ENCODE measurements at regions not wholly inside any gene's neighbourhood (a gene's known extent, or its start where the extent isn't known, plus 50 kb on each side); places are given as distances from the start of the nearest gene placed in this dataset.

DNA sequence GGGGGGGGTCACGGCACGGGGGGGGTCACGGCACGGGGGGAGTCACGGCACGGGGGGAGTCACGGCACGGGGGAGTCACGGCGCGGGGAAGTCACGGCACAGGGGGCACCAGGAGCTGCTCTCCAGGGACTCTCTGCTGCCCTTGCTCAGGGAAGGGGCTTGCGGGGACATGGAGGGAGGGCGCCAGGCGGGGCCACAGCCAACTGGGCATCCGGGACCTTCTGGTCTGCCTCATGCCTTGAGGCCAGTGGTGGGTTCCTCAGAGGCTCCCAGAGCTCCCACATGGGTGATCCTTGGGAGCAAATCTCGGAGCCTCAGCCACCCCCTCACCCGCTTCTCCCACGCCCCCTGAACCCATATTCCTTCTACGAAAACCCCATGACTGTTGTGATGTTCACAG is 55.8 kb upstream of the TMEM18 start:
- no peak for DNase-seq
- Histone ChIP-seq H2BK12ac (ENCODE audit: low read length) (no peak overlapping the region), H3K36me3 (ENCODE audit: control insufficient read depth in 1 of 2, insufficient read depth in 2 of 2, low read length in 2 of 2) (no peaks in the 10 kb centered on the region), H3K14ac (ENCODE audit: low read length) (no peak overlapping the region), H3K4me3 (ENCODE audit: low read depth, low read length) (no peak overlapping the region), H3K9ac (ENCODE audit: low read length) (no peak overlapping the region), H4K8ac (ENCODE audit: low read depth, low read length) (no peak overlapping the region), H3K4me1 (ENCODE audit: control insufficient read depth in 1 of 2, insufficient read depth in 2 of 2, low read length in 2 of 2) (no peaks in the 10 kb centered on the region), H4K91ac (ENCODE audit: low read depth, low read length) (no peak overlapping the region), H3K18ac (ENCODE audit: low read length) (no peak overlapping the region), H3K27ac (ENCODE audit: low read depth, low read length) (no peak overlapping the region), H3K23ac (ENCODE audit: low read length) (no peak overlapping the region), H2AFZ (ENCODE audit: insufficient read depth, low read length, poor library complexity) (no peak overlapping the region), H2BK120ac (ENCODE audit: insufficient read depth, low read length, poor library complexity) (no peak overlapping the region), H2AK5ac (ENCODE audit: low read length) (no peak overlapping the region), H3K79me2 (ENCODE audit: control insufficient read depth, insufficient read depth, low read length, poor library complexity) (no peaks in the 10 kb centered on the region), H4K12ac (ENCODE audit: low read depth, low read length) (no peak overlapping the region), H3K4ac (ENCODE audit: low read depth, low read length) (no peak overlapping the region), H3K4me2 (ENCODE audit: low read length) (no peak overlapping the region), H3K79me1 (ENCODE audit: low read length) (no peaks in the 10 kb centered on the region), H3K9me3 (ENCODE audit: insufficient read depth, low read depth, low read length) (no peaks in the 10 kb centered on the region), H3K27me3 (ENCODE audit: insufficient read depth, low read length) (no peaks in the 10 kb centered on the region), H2BK5ac (ENCODE audit: low read depth, low read length, poor library complexity) (no peak overlapping the region)
- WGBS (ENCODE audit: extremely low coverage, insufficient coverage, insufficient read length), result no CpG with 5 or more reads among the region's 20 CpGs

DNA sequence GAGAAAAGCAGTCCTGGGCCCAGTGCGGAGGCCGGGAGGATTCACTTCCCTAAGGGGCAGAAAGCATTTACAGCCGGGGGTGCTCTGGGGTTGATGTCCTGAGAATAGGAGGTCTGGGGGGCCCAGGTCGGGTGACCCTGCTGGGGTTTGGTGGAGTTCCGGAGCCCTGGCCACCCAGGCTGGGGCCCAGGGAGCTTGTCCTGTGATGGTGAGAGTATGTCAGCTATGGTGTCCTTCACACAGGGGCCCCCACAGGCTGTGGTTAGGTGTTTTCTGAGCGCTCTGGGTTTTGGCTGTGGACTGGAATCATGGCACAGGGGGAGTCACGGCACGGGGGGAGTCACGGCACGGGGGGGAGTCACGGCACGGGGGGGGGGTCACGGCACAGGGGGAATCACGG is 54.5 kb upstream of the TMEM18 start:
- no peak overlapping the region for H2BK5ac ChIP-seq (ENCODE audit: low read depth, low read length, poor library complexity)
- no peak overlapping the region for H3K9ac ChIP-seq (ENCODE audit: low read length)
- no peak overlapping the region for H3K27ac ChIP-seq (ENCODE audit: low read depth, low read length)
- H4K8ac ChIP-seq (ENCODE audit: low read depth, low read length), result no peak overlapping the region
- no peak for DNase-seq
- no peak overlapping the region for H2BK12ac ChIP-seq (ENCODE audit: low read length)
- WGBS (ENCODE audit: extremely low coverage, insufficient coverage, insufficient read length), result no CpG with 5 or more reads among the region's 14 CpGs
- H3K4me3 ChIP-seq (ENCODE audit: low read depth, low read length), result no peak overlapping the region
- H3K18ac ChIP-seq (ENCODE audit: low read length), result no peak overlapping the region
- no peak overlapping the region for H3K14ac ChIP-seq (ENCODE audit: low read length)
- no peak overlapping the region for H2BK120ac ChIP-seq (ENCODE audit: insufficient read depth, low read length, poor library complexity)
- no peaks in the 10 kb centered on the region for H3K79me2 ChIP-seq (ENCODE audit: control insufficient read depth, insufficient read depth, low read length, poor library complexity)
- H4K12ac ChIP-seq (ENCODE audit: low read depth, low read length), result no peak overlapping the region
- no peak overlapping the region for H2AK5ac ChIP-seq (ENCODE audit: low read length)
- no peaks in the 10 kb centered on the region for H3K4me1 ChIP-seq (ENCODE audit: control insufficient read depth in 1 of 2, insufficient read depth in 2 of 2, low read length in 2 of 2)
- H3K4me2 ChIP-seq (ENCODE audit: low read length), result no peak overlapping the region
- no peaks in the 10 kb centered on the region for H3K9me3 ChIP-seq (ENCODE audit: insufficient read depth, low read depth, low read length)
- H3K4ac ChIP-seq (ENCODE audit: low read depth, low read length), result no peak overlapping the region
- no peaks in the 10 kb centered on the region for H3K27me3 ChIP-seq (ENCODE audit: insufficient read depth, low read length)
- no peaks in the 10 kb centered on the region for H3K79me1 ChIP-seq (ENCODE audit: low read length)
- H3K23ac ChIP-seq (ENCODE audit: low read length), result no peak overlapping the region
- no peaks in the 10 kb centered on the region for H3K36me3 ChIP-seq (ENCODE audit: control insufficient read depth in 1 of 2, insufficient read depth in 2 of 2, low read length in 2 of 2)
- no peak overlapping the region for H2AFZ ChIP-seq (ENCODE audit: insufficient read depth, low read length, poor library complexity)
- H4K91ac ChIP-seq (ENCODE audit: low read depth, low read length), result no peak overlapping the region

DNA sequence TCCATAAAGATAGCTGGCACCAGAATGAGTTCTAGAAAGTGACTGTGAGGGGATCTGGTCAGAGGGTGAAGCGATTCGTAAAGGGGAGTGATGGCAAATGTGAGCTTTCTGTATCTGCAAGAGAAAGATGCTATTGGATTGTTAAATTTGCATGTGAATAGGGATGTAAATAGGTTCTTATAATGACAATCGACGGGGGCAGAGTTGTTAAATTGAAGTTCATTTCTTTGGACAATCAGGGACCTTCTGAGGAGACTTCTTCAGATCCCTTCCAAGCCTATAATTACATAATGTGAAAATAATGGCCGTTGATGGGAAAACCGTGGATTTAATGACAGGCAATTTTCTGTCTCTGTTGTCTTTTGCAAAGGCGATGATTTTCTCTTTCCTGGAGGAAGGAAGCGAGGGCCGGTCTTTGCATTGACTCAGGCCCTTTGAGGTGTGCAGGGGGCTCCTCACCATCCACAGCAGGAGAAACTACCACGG is 52.2 kb upstream of the TMEM18 start:
- Histone ChIP-seq H2BK12ac (ENCODE audit: low read length) (no peak overlapping the region), H3K18ac (ENCODE audit: low read length) (no peak overlapping the region), H3K9ac (ENCODE audit: low read length) (no peak overlapping the region), H3K27ac (ENCODE audit: low read depth, low read length) (no peak overlapping the region), H3K79me1 (ENCODE audit: low read length) (no peaks in the 10 kb centered on the region), H4K8ac (ENCODE audit: low read depth, low read length) (no peak overlapping the region), H3K9me3 (ENCODE audit: insufficient read depth, low read depth, low read length) (no peaks in the 10 kb centered on the region), H3K36me3 (ENCODE audit: control insufficient read depth in 1 of 2, insufficient read depth in 2 of 2, low read length in 2 of 2) (no peaks in the 10 kb centered on the region), H3K79me2 (ENCODE audit: control insufficient read depth, insufficient read depth, low read length, poor library complexity) (no peaks in the 10 kb centered on the region), H3K4me2 (ENCODE audit: low read length) (no peak overlapping the region), H3K23ac (ENCODE audit: low read length) (no peak overlapping the region), H3K14ac (ENCODE audit: low read length) (no peak overlapping the region), H2AFZ (ENCODE audit: insufficient read depth, low read length, poor library complexity) (no peak overlapping the region), H3K4ac (ENCODE audit: low read depth, low read length) (no peak overlapping the region), H2BK5ac (ENCODE audit: low read depth, low read length, poor library complexity) (no peak overlapping the region), H4K12ac (ENCODE audit: low read depth, low read length) (no peak overlapping the region), H2AK5ac (ENCODE audit: low read length) (no peak overlapping the region), H3K27me3 (ENCODE audit: insufficient read depth, low read length) (no peaks in the 10 kb centered on the region), H3K4me1 (ENCODE audit: control insufficient read depth in 1 of 2, insufficient read depth in 2 of 2, low read length in 2 of 2) (no peaks in the 10 kb centered on the region), H4K91ac (ENCODE audit: low read depth, low read length) (no peak overlapping the region), H2BK120ac (ENCODE audit: insufficient read depth, low read length, poor library complexity) (no peak overlapping the region), H3K4me3 (ENCODE audit: low read depth, low read length) (no peak overlapping the region)
- DNase-seq, result no peak
- no CpG with 5 or more reads among the region's 10 CpGs for WGBS (ENCODE audit: extremely low coverage, insufficient coverage, insufficient read length)

DNA sequence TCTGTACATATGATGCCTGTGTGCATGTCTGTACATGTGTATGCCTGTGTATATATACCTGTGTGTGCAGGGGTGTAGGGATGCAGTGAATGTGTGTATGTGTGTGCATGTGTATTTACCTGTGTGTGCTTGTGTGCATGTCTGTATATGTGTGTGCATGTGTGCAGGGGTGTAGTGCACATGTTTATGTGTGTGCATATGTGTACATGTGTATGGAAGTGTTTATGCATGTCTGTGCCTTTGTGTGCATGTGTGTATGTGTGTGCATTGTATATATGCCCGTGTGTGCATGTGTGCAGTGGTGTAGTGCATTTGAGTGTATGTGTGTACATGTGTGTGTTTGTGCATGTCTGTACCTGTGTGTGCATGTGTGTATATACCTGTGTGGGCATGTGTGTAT is 51.0 kb upstream of the TMEM18 start:
- no peak overlapping the region for H4K8ac ChIP-seq (ENCODE audit: low read depth, low read length)
- no CpG with 5 or more reads among the region's 1 CpG for WGBS (ENCODE audit: extremely low coverage, insufficient coverage, insufficient read length)
- H3K27ac ChIP-seq (ENCODE audit: low read depth, low read length), result no peak overlapping the region
- H4K91ac ChIP-seq (ENCODE audit: low read depth, low read length), result no peak overlapping the region
- H4K12ac ChIP-seq (ENCODE audit: low read depth, low read length), result no peak overlapping the region
- DNase-seq, result no peak
- H3K4me1 ChIP-seq (ENCODE audit: control insufficient read depth in 1 of 2, insufficient read depth in 2 of 2, low read length in 2 of 2), result no peaks in the 10 kb centered on the region
- no peak overlapping the region for H2BK120ac ChIP-seq (ENCODE audit: insufficient read depth, low read length, poor library complexity)
- peak overlapping the region; percentile 53 for H3K4me3 ChIP-seq (ENCODE audit: low read depth, low read length)
- H3K36me3 ChIP-seq (ENCODE audit: control insufficient read depth in 1 of 2, insufficient read depth in 2 of 2, low read length in 2 of 2), result no peaks in the 10 kb centered on the region
- H3K4me2 ChIP-seq (ENCODE audit: low read length), result no peak overlapping the region
- H2BK12ac ChIP-seq (ENCODE audit: low read length), result no peak overlapping the region
- peak overlapping the region; percentile 94 for H3K23ac ChIP-seq (ENCODE audit: low read length)
- no peak overlapping the region for H3K14ac ChIP-seq (ENCODE audit: low read length)
- no peak overlapping the region for H3K4ac ChIP-seq (ENCODE audit: low read depth, low read length)
- H3K79me2 ChIP-seq (ENCODE audit: control insufficient read depth, insufficient read depth, low read length, poor library complexity), result no peaks in the 10 kb centered on the region
- H3K9ac ChIP-seq (ENCODE audit: low read length), result no peak overlapping the region
- H2AK5ac ChIP-seq (ENCODE audit: low read length), result no peak overlapping the region
- no peak overlapping the region for H3K18ac ChIP-seq (ENCODE audit: low read length)
- no peaks in the 10 kb centered on the region for H3K27me3 ChIP-seq (ENCODE audit: insufficient read depth, low read length)
- H3K79me1 ChIP-seq (ENCODE audit: low read length), result no peaks in the 10 kb centered on the region
- no peaks in the 10 kb centered on the region for H3K9me3 ChIP-seq (ENCODE audit: insufficient read depth, low read depth, low read length)
- no peak overlapping the region for H2AFZ ChIP-seq (ENCODE audit: insufficient read depth, low read length, poor library complexity)
- no peak overlapping the region for H2BK5ac ChIP-seq (ENCODE audit: low read depth, low read length, poor library complexity)

Data from trophoblast cell (in vitro differentiated cells and primary cell).